ENCODE measurements at regions not wholly inside any gene's neighbourhood (a gene's known extent, or its start where the extent isn't known, plus 50 kb on each side); places are given as distances from the start of the nearest gene placed in this dataset.

GRCh38 chr1:177784936-177785335, 184.9 kb downstream of the SEC16B start:
- no peak for TF ChIP-seq POLR2A (IDR thresholded peaks at IDR 0.05)
- no peak for TF ChIP-seq CTCF (IDR thresholded peaks at IDR 0.05)

All from adrenal gland (tissue), 5 donors.